NCI-H2196 (cell line): ENCODE measurements at regions not wholly inside any gene's neighbourhood (a gene's known extent, or its start where the extent isn't known, plus 50 kb on each side); places are given as distances from the start of the nearest gene placed in this dataset.

Experiments
- DNase-seq: peaks from one replicate; lab custom pipeline; 2025; ENCODE audit not compliant: unreplicated experiment; lab: John Stamatoyannopoulos, UW

DNA sequence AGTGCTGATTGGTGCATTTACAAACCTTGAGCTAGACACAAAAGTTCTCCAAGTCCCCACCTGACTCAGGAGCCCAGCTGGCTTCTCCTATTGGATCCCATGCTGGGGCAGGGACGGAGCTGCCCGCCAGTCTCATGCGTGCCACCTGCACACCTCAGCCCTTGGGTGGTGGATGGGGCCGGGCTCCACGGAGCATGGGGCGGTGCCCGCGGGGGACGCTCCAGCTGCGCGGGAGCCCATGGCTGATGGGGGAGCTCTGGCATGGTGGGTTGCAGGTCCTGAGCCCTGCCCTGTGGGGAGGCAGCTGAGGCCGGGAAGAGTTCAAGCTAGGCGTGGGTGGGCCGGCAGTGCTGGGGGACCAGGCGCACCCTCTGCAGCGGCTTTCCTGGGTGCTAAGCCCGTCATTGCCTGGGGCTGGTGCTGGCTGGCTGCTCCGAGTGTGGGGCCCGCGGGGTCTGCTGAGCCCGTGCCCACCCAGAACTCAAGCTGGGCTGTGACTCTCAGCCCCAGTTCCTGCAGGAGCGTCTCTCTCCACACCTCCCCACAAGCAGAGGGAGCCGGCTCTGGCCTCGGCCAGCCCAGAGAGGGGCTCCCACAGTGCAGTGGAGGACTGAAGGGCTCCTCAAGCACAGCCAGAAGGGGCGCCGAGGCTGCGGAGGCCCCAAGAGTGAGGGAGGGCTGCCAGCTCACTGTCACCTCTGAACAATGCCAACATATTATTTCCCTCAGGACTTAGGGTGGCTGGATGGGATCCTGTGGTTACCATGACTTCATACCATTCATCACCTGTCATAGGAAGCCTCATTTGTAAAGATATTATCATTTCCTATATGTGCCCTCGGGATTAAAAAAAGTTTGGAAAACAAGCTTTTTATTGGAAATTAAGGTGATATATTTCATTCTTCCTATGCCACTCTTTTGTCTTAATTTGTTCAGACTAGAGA, 688.7 kb downstream of the ETS1 start:
- DNase-seq, result no peak

GRCh38 chr11:127895776-127896175, 691.6 kb downstream of the ETS1 start:
- no peak for DNase-seq

- DNase-seq, result no peak
These were observed 693.0 kb downstream of the ETS1 start for GRCh38 chr11:127894316-127894715.

DNA sequence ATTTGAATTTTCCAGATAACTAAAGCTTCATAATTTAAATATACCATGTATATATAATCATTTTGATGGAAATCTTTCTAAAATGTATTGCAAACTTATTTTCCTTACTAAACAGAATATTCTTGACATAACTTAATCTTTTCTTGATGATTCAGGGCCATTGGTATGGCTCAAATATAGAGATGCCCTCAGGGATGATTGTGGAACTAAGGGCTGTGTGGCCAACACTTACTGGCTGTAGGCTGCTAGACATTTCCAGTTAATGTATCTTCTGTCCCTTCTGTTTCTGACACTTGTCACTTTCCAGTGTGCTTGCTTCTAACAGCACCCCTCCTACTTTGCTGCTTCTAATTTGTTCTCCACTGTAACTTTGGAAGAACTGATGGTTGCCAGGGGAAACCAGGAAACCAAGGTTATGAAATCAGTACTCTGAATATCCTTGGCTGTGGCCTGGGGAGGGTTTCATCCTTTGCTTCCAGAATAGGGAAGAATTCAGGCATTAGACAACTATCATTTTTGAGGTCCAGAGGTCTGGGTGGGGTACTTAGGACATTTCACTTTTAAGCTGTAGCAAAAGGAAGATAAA, 697.2 kb downstream of the ETS1 start:
- DNase-seq, result no peak

GRCh38 chr11:127888386-127888785, 699.0 kb downstream of the ETS1 start:
- no peak for DNase-seq

GRCh38 chr11:127875131-127875530, 712.2 kb downstream of the ETS1 start:
- no peak for DNase-seq

DNA sequence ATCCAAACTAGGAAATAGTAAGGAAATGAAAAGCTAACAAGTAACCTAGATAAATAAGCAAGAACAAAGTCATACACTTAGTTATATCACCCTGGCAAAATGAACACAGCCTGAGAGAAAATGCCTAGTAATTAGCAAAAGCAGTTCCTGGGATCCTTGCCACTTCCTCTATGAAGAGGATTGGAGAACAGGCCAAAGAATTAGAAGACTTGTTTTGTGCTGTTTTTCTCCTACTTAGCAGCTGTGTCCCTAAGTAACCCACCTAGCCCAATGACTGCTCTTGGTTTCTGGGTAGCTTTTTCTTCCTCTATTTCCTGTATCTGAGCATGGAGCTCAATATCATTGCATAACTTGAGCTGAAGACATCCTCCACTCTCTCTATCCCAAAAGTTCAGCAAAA, 713.9 kb downstream of the ETS1 start:
- no peak for DNase-seq

DNA sequence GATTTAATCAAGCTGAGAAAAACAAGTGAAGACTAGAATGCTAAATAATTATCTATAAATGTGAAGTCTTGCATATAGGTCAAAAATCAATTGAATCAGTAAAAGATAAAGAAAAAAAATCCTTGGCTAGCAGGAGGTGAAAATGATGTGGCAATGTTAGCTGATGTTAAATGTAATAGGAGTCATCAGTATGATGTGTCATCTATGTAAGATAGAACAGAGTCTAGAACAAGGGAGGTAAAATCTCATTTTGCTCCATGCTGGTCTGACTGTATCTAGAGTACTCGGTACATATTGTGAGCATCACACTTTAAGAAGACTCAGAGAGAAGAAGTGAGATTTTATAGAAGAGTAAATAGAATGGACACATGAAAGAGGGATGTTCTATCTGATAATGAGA, 721.2 kb downstream of the ETS1 start:
- DNase-seq, result no peak

DNA sequence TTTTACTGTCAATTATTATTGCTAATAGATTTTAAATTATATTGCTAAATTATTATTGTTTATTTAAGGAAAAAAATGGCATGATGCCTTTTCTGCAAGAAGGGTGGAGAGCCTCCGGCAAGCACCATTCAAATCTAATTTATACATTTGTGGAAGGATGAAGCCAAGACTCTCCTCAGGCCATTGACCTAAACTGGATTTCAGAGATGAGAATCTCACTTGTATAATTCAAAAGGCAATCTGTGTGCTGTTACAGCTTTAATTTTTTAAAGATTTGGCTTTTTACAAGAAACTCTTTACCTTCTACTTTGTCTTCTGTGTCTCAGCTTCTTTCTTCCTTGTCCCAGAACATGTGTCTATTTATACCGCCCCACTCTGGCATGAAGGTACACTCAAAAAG, 722.5 kb downstream of the ETS1 start:
- DNase-seq, result no peak

GRCh38 chr11:127862406-127862805, 725.0 kb downstream of the ETS1 start:
- DNase-seq, result no peak

DNA sequence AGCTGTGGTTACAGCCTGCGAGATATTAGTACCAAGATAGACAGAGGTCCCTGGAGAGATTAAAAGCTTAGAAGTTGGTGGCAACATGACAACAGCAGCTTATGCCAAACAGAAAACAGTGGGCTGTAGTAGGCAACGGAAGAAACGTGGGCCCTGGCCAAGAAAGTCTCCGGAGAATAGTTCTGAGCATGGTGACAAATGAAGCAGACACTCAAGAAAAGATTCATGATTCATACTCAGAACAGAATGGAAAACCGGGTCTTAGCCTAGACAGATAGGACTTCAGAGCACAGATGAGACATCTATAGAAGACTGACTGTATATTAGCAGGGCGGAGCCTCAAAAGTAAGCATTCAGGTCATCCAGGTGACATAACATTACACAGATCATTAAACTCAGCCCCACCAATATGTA, 727.4 kb downstream of the ETS1 start:
- no peak for DNase-seq

- no peak for DNase-seq
These were observed 742.5 kb downstream of the ETS1 start for GRCh38 chr11:127844876-127845275.

- peak; percentile 61 for DNase-seq
These were observed 743.6 kb downstream of the ETS1 start for GRCh38 chr11:127843483-127844396.

- DNase-seq, result no peak
These were observed 762.2 kb downstream of the ETS1 start for GRCh38 chr11:127825183-127825582.

- DNase-seq, result no peak
These were observed 768.7 kb downstream of the ETS1 start for GRCh38 chr11:127818625-127819024.

DNA sequence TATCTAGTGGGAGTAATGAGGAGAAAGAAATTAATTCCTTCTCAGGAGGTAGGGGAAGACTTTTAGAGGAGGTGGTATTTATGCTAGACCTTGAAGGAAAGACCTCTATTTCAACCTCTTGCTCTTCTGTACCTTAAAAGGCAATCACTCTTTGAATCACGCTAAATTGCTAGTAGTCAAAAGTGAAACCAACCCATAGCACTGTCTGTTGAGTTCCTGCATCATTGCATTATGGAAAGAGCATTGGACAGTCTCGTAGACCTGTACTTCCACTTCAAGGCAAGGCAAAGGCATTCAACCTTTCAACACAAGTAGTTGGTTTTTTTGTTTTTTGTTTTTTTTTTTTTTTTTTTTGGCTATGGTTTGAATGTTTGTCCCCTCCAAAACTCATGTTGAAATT, 770.4 kb downstream of the ETS1 start:
- no peak for DNase-seq

- DNase-seq, result no peak
These were observed 772.0 kb downstream of the ETS1 start for GRCh38 chr11:127815331-127815730.

- no peak for DNase-seq
These were observed 780.9 kb downstream of the ETS1 start for GRCh38 chr11:127806501-127806900.

DNA sequence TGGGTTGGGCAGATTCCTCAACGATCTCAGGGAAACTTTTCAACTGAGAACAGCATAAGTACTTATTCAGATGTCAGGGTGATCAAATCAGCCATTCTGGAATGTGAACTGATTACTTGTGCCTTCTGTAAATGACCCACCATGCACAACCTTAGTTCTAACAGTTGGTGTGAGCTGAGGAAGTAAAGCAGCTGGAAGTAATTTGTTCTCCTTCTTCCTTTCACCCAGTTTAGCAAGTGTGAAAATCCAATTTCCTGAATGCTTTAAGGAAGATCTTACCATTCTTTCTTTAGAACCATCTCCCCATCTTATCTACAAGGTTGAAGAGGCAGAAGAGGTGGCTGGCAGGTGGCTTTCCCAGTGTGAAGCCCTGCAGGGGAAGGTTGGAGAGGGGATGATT, 781.6 kb downstream of the ETS1 start:
- DNase-seq, result no peak

- DNase-seq, result no peak
These were observed 782.5 kb downstream of the ETS1 start for GRCh38 chr11:127804747-127805400.

DNA sequence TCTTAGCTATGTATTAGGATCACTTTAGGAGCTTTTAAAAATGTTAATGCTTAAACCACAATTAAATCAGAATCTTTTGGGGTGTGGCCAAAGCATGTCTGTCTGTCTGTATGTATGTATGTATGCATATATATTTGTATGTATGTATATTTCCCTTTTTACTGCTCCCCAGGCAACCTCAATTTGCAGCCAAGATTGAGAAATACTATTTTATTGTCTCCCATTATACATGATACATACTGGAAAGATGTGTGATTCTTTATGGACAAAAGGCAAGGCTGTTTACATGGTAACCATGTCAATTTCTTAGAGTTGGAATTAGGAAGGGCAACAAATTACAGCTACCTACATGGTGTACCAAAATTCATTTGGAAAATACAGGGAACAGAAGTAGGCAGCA, 783.6 kb downstream of the ETS1 start:
- DNase-seq, result no peak
